NCI-H2227 treated with DMSO at 0.1 percent for 48 hours (cell line): ENCODE measurements at regions not wholly inside any gene's neighbourhood (a gene's known extent, or its start where the extent isn't known, plus 50 kb on each side); places are given as distances from the start of the nearest gene placed in this dataset.
"Not testable (repeated sequence)": the region's sequence is repeated elsewhere in the genome, so short reads cannot be mapped to it uniquely, and the experiment has no call there.

Source experiments
- DNase-seq: peaks from one replicate; lab custom pipeline; 2025; lab: John Stamatoyannopoulos, UW

GRCh38 chr5:66413931-66414330 lies 182.3 kb upstream of the MAST4 start:
- DNase-seq = no peak

- no peak for DNase-seq
Observed at GRCh38 chr5:66415208-66415607, 181.0 kb upstream of the MAST4 start.

- DNase-seq = no peak
Observed at GRCh38 chr5:66416698-66417097, 179.5 kb upstream of the MAST4 start.

- DNase-seq = no peak
Observed at GRCh38 chr5:66417781-66418180, 178.4 kb upstream of the MAST4 start.

- no peak for DNase-seq
Observed at GRCh38 chr5:66423484-66423883, 172.7 kb upstream of the MAST4 start.

- DNase-seq = no peak
Observed at GRCh38 chr5:66425842-66426241, 170.4 kb upstream of the MAST4 start.

GRCh38 chr5:66426259-66427138 lies 169.7 kb upstream of the MAST4 start:
- no peak for DNase-seq

GRCh38 chr5:66427139-66427442 lies 169.1 kb upstream of the MAST4 start:
- no peak for DNase-seq

- DNase-seq = no peak
Observed at GRCh38 chr5:66436721-66437120, 159.5 kb upstream of the MAST4 start.

GRCh38 chr5:66438087-66438486 lies 158.1 kb upstream of the MAST4 start:
- DNase-seq = no peak

GRCh38 chr5:66438696-66439095 lies 157.5 kb upstream of the MAST4 start:
- DNase-seq = no peak

- no peak for DNase-seq
Observed at GRCh38 chr5:66440202-66440680, 156.0 kb upstream of the MAST4 start.

- no peak for DNase-seq
Observed at GRCh38 chr5:66441351-66441750, 154.8 kb upstream of the MAST4 start.

GRCh38 chr5:66442951-66443445 lies 153.2 kb upstream of the MAST4 start:
- no peak for DNase-seq

- DNase-seq = no peak
Observed at GRCh38 chr5:66443462-66444130, 152.6 kb upstream of the MAST4 start.

- DNase-seq = not testable (repeated sequence)
Observed at GRCh38 chr5:66448070-66448469, 148.1 kb upstream of the MAST4 start.

- DNase-seq = no peak
Observed at GRCh38 chr5:66450237-66450636, 146.0 kb upstream of the MAST4 start.

GRCh38 chr5:66450988-66451387 lies 145.2 kb upstream of the MAST4 start:
- DNase-seq = no peak

- no peak for DNase-seq
Observed at GRCh38 chr5:66452109-66452508, 144.1 kb upstream of the MAST4 start.

GRCh38 chr5:66454186-66455078 lies 141.8 kb upstream of the MAST4 start:
- no peak for DNase-seq

GRCh38 chr5:66459728-66460127 lies 136.5 kb upstream of the MAST4 start:
- no peak for DNase-seq

- DNase-seq = no peak
Observed at GRCh38 chr5:66467564-66467963, 128.6 kb upstream of the MAST4 start.
